ENCODE measurements at regions not wholly inside any gene's neighbourhood (a gene's known extent, or its start where the extent isn't known, plus 50 kb on each side); places are given as distances from the start of the nearest gene placed in this dataset.
"Not testable (repeated sequence)": the region's sequence is repeated elsewhere in the genome, so short reads cannot be mapped to it uniquely, and the experiment has no call there.

DNA sequence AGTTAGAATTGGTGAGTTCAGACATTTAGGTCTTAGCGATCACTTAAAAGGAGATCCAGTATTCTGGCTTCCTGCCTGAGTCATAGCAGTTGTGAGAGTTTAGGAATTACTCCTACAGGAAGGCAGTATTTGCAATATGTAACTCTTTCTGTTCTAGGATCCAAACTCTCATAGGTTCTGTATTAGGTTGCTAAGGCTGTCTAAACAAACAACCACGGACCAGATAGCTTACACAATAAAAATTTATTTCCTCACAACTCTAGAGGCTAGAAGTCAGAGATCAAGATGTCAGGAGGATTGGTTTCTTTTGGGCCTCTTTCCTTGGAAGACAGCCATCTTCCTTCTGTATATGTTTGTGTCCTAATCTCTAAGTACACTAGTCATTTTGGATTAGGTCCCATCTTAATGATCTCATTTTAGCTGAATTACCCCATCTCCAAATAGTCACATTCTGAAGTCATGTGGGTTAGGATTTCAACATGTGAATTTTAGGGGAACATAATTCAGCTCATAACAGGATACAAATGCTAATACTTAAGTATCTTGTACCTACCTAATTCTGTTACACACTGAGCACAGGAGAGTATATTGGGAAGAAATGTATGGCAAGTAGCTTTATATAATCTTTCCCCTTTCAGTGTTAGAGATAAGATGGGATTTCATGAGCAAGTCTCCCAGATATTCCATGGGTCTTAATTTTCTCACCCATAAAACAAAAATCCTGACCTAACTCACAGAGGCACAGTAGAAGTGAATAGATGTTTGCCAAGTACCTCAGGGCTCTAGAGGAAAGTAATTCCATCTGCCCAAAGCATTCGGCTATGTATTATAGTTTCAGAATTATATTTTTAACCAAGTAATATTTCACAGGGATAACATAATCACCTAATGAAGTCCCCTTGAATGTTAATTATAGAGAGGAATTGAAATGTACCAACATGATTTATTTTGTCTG lies 144.4 kb downstream of the PTBP2 start:
- Histone ChIP-seq H3K9me3 (no peaks in the 10 kb centered on the region), H3K4me1 (no peaks in the 10 kb centered on the region), H3K27me3 (ENCODE audit: low read depth) (no peaks in the 10 kb centered on the region), H3K36me3 (replicated peaks) (no peaks in the 10 kb centered on the region), H3K4me3 (no peak overlapping the region)
- in situ Hi-C loops (cut with MboI; ENCODE audit: low sequenced_read_pairs), result no loop called here
- DNase-seq (ENCODE audit: low spot score in 2 of 2), result no peak

DNA sequence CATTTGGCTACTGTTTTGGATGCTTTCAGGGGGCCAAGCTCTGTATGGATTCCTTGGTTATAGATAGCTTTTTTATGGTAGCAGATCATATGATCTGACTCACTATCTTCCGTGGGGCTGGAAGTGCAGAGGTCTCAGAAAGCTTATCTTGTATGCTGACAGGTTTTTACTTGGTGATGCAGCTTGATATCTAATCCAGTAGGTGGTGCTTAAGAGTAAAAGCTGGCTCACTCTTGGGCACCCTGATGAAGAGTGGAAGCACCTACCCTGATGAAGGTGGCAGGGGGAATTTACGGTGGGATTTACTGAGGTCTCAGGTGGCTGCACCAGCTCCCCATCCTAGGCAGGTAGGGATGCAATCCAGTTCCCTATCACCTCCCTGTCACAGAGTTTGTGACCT lies 151.2 kb downstream of the PTBP2 start:
- no peaks in the 10 kb centered on the region for H3K27me3 ChIP-seq (ENCODE audit: low read depth)
- H3K4me1 ChIP-seq, result no peaks in the 10 kb centered on the region
- H3K4me3 ChIP-seq, result no peak overlapping the region
- no peak for DNase-seq (ENCODE audit: low spot score in 2 of 2)
- in situ Hi-C loops (cut with MboI; ENCODE audit: low sequenced_read_pairs), result no loop called here
- H3K36me3 ChIP-seq (replicated peaks), result no peaks in the 10 kb centered on the region
- H3K9me3 ChIP-seq, result no peaks in the 10 kb centered on the region

DNA sequence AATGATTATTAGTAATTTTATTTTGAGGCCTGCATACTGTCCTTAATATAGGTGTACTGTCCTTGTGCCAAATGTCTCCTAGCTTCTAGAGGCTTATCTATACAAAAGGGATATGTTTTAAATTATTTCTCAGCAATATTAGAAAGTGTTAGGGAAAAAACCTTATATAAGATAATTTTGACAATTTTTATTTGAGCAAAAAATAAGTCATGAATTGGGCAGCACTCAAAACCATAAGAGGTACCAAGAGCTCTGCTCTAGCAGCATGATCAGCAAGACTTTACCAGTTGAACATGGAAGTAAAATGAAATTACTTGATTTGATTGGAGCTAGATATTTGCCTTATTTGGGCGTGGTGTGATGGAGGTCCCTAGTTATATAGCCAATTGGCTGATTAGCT lies 157.1 kb downstream of the PTBP2 start:
- Histone ChIP-seq H3K4me3 (no peak overlapping the region), H3K36me3 (replicated peaks) (no peaks in the 10 kb centered on the region), H3K9me3 (no peaks in the 10 kb centered on the region), H3K4me1 (no peaks in the 10 kb centered on the region), H3K27me3 (ENCODE audit: low read depth) (peaks cover 4% of the 10 kb centered on the region; the same call in 1 of the 2 replicates)
- in situ Hi-C loops (cut with MboI; ENCODE audit: low sequenced_read_pairs), result no loop called here
- no peak for DNase-seq (ENCODE audit: low spot score in 2 of 2)

DNA sequence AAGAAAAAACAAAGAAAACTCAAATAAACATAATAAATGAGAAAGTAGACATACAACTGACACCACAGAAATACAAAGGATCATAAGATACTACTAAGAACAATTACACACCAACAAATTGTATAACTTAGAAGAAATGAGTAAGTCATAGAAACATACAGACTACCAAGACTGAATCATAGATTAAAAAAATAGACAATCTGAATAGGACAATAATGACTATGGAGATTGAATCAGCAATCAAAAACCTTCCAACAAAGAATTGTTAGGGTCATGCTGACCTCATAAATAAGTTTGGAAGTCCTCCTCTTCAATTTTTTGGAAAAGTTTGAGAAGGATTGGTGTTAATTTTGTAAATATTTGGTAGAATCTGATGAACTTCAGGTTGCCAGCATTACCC lies 159.0 kb downstream of the PTBP2 start:
- H3K4me1 ChIP-seq, result no peaks in the 10 kb centered on the region
- peaks cover 4% of the 10 kb centered on the region; the same call in 1 of the 2 replicates for H3K27me3 ChIP-seq (ENCODE audit: low read depth)

DNA sequence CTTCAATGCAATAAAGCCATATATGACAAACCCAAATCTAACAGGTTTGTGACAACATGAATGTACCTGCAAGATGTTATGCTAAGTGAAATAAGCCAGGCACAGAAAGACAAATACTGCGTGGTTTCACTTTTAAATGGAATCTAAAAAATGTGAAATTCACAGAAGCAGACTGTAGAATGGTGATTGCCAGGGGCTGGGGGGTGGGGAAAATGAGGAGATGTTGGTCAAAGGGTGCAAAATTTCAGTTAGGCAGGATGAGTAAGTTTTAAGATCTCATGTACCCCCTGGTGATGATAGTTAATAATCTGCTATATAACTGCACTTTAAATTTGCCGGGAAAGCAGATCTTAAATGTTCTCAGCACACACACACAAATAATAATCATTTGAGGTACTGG lies 160.5 kb downstream of the PTBP2 start:
- H3K36me3 ChIP-seq (replicated peaks), result no peaks in the 10 kb centered on the region
- no peaks in the 10 kb centered on the region for H3K4me1 ChIP-seq
- no peaks in the 10 kb centered on the region for H3K9me3 ChIP-seq
- no peak overlapping the region for H3K4me3 ChIP-seq
- DNase-seq (ENCODE audit: low spot score in 2 of 2), result no peak
- in situ Hi-C loops (cut with MboI; ENCODE audit: low sequenced_read_pairs), result no loop called here
- H3K27me3 ChIP-seq (ENCODE audit: low read depth), result peaks cover 4% of the 10 kb centered on the region; the same call in 1 of the 2 replicates

More for the DNA sequence above, 159.0 kb downstream of the PTBP2 start:
- H3K36me3 ChIP-seq (replicated peaks), result no peaks in the 10 kb centered on the region
- no peaks in the 10 kb centered on the region for H3K9me3 ChIP-seq
- DNase-seq (ENCODE audit: low spot score in 2 of 2), result no peak
- in situ Hi-C loops (cut with MboI; ENCODE audit: low sequenced_read_pairs), result no loop called here
- no peak overlapping the region for H3K4me3 ChIP-seq

DNA sequence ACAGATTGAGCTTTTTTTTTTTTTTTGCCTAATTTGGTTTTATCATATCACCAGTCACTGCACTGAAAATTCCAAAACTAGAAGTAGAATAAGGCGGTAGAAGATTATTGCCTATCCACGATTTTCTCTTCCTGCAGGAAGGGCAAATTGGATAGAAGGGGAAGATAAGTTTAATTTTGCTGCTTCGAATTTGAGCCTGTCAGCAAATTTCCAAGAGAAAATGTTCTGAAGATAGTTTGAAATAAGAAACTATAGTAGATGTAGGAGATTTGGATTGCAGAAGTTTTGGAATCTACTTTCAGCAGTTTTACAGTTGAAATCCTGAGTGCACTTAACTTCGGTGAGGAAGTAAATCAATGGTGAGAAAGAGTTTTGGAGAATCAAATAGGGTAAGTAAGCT lies 164.9 kb downstream of the PTBP2 start:
- in situ Hi-C loops (cut with MboI; ENCODE audit: low sequenced_read_pairs), result no loop called here
- no peaks in the 10 kb centered on the region for H3K9me3 ChIP-seq
- H3K4me3 ChIP-seq, result no peak overlapping the region
- no peaks in the 10 kb centered on the region for H3K36me3 ChIP-seq (replicated peaks)
- peaks cover 4% of the 10 kb centered on the region; the same call in 1 of the 2 replicates for H3K27me3 ChIP-seq (ENCODE audit: low read depth)
- DNase-seq (ENCODE audit: low spot score in 2 of 2), result no peak
- H3K4me1 ChIP-seq, result no peaks in the 10 kb centered on the region

DNA sequence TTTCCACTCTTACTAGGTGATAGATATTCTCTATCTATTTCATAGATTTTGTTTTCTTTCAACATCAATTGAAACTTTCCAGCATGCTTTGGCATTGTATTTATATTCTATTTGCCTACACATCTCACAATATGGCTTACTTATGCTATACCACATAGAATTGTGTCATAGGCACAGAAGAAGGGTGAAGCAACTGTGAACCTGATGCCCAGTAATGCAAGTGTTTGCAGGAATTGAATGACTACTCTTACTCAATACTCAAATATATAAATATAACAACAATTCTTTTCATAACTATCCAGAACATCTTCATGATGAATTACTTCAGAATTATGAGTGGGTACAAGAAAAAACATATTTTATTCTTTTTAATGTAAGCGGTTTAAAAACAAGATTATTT lies 165.9 kb downstream of the PTBP2 start:
- H3K36me3 ChIP-seq (replicated peaks), result no peaks in the 10 kb centered on the region
- no peak overlapping the region for H3K4me3 ChIP-seq
- no peaks in the 10 kb centered on the region for H3K4me1 ChIP-seq
- no peaks in the 10 kb centered on the region for H3K9me3 ChIP-seq
- peaks cover 4% of the 10 kb centered on the region; the same call in 1 of the 2 replicates for H3K27me3 ChIP-seq (ENCODE audit: low read depth)
- no peak for DNase-seq (ENCODE audit: low spot score in 2 of 2)
- in situ Hi-C loops (cut with MboI; ENCODE audit: low sequenced_read_pairs), result no loop called here

DNA sequence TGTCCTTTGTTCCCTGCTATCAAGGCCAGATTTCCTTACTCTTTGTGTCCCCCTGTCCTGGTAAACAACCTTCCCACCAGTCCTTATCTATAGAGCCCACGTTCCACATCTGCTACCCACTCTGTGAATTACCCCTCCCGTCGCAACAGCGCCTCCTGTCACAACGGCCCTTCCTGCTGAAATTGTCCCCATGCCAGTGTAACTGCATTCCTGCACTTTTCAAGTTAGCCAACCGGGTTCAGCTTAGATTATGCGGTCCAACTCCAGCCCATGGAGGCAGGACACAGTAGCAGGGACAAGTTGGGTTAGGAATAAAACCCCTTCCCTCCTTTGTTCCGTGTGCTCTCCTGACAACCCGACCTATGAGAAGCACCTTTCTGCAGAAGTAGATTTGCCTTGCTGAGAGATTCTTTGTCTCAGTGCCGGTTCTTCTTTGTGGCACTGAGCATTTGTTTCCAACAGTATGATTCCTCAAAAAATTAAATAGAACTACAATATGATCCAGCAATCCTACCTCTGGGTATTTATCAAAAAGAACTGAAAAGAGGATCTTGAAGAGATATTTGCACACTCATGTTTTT lies 180.3 kb downstream of the PTBP2 start:
- Histone ChIP-seq H3K36me3 (replicated peaks) (no peaks in the 10 kb centered on the region), H3K4me1 (no peaks in the 10 kb centered on the region), H3K9me3 (no peaks in the 10 kb centered on the region), H3K4me3 (no peak overlapping the region), H3K27me3 (ENCODE audit: low read depth) (no peaks in the 10 kb centered on the region; the same call in 1 of the 2 replicates)
- in situ Hi-C loops (cut with MboI; ENCODE audit: low sequenced_read_pairs), result no loop called here
- no peak for DNase-seq (ENCODE audit: low spot score in 2 of 2)

DNA sequence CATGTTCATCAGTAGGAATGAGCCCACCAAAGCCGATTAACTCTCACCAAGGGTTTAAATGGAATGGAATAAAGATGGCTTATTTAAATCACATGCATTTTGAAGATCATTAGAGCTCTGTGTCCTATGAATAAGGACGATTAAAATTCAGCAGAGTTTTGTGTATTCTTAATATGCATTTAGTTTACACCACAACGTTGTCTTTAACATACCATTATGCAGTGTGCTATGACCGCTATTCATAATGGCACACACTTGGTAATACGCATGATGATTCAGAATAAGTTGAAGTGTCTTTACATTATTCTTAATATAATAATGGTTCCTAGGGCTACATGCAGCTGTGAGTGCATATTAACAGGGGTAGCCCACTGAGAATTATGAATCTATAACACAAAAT lies 190.7 kb downstream of the PTBP2 start:
- in situ Hi-C loops (cut with MboI; ENCODE audit: low sequenced_read_pairs), result no loop called here

DNA sequence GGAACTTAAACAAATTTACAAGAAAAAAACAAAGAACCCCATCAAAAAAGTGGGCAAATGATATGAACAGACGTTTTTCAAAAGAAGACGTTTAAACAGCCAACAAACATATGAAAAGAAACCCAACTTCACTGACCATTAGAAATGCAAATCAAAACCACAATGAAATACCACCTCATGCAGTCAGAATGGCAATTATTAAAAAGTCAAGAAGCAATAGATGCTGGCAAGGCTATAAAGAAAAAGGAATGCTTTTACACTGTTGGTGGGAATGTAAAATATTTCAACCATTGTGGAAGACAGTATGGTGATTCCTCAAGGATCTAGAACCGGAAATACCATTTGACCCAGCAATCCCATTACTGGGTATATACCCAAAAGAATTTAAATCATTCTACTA lies 194.1 kb downstream of the PTBP2 start:
- H3K4me1 ChIP-seq; DNase-seq (ENCODE audit: low spot score in 2 of 2); H3K27me3 ChIP-seq (ENCODE audit: low read depth); in situ Hi-C loops (cut with MboI; ENCODE audit: low sequenced_read_pairs); H3K36me3 ChIP-seq (replicated peaks); H3K9me3 ChIP-seq; H3K4me3 ChIP-seq: not testable (repeated sequence)

More for the DNA sequence above, 190.7 kb downstream of the PTBP2 start:
- Histone ChIP-seq H3K4me3 (no peak overlapping the region), H3K27me3 (ENCODE audit: low read depth) (no peaks in the 10 kb centered on the region), H3K36me3 (replicated peaks) (no peaks in the 10 kb centered on the region), H3K9me3 (no peaks in the 10 kb centered on the region), H3K4me1 (no peaks in the 10 kb centered on the region)
- no peak for DNase-seq (ENCODE audit: low spot score in 2 of 2)

DNA sequence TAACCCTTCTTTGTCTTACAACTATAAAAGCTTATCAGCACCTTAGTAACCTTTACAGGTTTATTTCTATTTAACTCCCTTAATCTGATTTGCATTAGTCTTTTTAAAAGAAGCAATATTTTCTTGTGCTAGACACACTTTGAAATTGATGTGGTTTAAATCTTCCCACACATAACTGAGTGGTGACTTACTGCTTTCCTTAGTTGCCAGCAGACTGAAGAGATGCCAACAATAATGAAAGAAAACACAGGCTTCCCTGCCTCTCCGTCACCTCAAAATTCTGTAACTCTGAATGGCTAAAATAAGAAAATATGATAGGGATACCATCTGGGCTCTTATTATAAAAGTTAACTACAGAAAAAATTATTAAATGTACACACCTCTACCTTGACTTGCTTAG lies 196.8 kb downstream of the PTBP2 start:
- in situ Hi-C loops (cut with MboI; ENCODE audit: low sequenced_read_pairs), result no loop called here
- no peak overlapping the region for H3K4me3 ChIP-seq
- H3K9me3 ChIP-seq, result no peaks in the 10 kb centered on the region
- no peaks in the 10 kb centered on the region for H3K4me1 ChIP-seq
- DNase-seq (ENCODE audit: low spot score in 2 of 2), result no peak
- no peaks in the 10 kb centered on the region; the same call in 1 of the 2 replicates for H3K27me3 ChIP-seq (ENCODE audit: low read depth)
- H3K36me3 ChIP-seq (replicated peaks), result no peaks in the 10 kb centered on the region

DNA sequence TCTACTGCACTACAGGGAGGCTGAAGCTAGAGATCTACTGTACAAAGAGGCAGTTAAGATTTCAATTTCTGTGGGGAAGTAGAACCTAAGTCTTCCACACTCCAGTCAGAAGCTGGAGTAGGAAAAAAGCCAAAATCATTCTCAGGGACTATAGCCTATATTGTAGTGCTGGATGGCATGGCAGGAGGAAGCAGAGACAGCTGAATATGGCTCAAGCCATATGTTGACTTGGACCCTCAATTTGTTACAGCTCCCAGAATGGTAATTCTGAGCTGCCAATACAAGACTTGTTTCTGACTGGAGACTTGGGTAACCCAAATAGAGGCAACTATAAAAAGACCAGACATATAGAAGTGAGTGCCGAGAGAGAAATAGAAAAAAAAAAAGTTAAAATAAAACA lies 200.6 kb downstream of the PTBP2 start:
- in situ Hi-C loops (cut with MboI; ENCODE audit: low sequenced_read_pairs), result no loop called here
- DNase-seq (ENCODE audit: low spot score in 2 of 2), result no peak
- Histone ChIP-seq H3K27me3 (ENCODE audit: low read depth) (no peaks in the 10 kb centered on the region; the same call in 1 of the 2 replicates), H3K4me3 (no peak overlapping the region), H3K36me3 (replicated peaks) (no peaks in the 10 kb centered on the region), H3K4me1 (no peaks in the 10 kb centered on the region), H3K9me3 (no peaks in the 10 kb centered on the region)

DNA sequence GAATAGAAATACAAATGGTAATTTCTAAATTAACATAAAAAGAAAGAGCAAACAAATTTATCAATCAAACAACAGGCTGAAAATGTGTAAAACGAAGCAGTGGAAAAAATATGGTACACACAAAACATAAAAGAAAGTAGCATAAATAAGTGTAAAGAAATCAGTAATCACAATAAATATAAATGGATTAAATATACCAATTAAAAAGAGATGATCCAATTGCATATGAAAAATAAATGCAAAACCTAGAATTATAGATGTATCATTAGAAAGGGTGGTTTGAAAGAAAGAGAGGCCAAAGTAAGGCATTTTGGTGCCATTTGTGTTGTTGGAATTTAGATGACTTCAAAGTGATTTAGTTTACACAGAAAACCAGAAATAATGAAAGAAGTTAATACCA lies 202.2 kb downstream of the PTBP2 start:
- in situ Hi-C loops (cut with MboI; ENCODE audit: low sequenced_read_pairs), result no loop called here
- Histone ChIP-seq H3K4me3 (no peak overlapping the region), H3K27me3 (ENCODE audit: low read depth) (no peaks in the 10 kb centered on the region; the same call in 1 of the 2 replicates), H3K36me3 (replicated peaks) (no peaks in the 10 kb centered on the region), H3K9me3 (no peaks in the 10 kb centered on the region), H3K4me1 (no peaks in the 10 kb centered on the region)
- DNase-seq (ENCODE audit: low spot score in 2 of 2), result no peak

DNA sequence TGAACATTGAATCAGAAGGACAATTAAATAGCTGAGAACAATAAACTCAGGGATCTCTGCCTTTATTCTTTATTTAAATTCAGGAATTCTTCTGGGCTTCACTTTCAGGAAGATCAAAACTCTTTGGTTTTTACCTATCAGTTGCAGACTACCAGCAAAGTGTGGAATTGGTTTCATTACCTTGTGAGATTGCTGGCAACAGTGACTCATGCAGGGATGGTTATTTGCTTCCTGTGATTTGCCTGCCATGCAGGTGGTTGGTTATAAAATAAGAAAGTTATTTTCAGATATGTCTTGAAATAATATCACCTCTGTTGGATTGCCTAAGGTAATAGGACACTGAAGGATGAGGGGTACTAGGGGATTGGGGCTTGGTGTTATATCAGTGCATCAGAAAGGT lies 204.6 kb downstream of the PTBP2 start:
- no peak overlapping the region for H3K4me3 ChIP-seq
- no peaks in the 10 kb centered on the region for H3K9me3 ChIP-seq
- in situ Hi-C loops (cut with MboI; ENCODE audit: low sequenced_read_pairs), result no loop called here
- no peaks in the 10 kb centered on the region; the same call in 1 of the 2 replicates for H3K27me3 ChIP-seq (ENCODE audit: low read depth)
- H3K36me3 ChIP-seq (replicated peaks), result no peaks in the 10 kb centered on the region
- no peaks in the 10 kb centered on the region for H3K4me1 ChIP-seq
- no peak for DNase-seq (ENCODE audit: low spot score in 2 of 2)

Measured in HAP-1 (cell line).